ENCODE measurements at regions not wholly inside any gene's neighbourhood (a gene's known extent, or its start where the extent isn't known, plus 50 kb on each side); places are given as distances from the start of the nearest gene placed in this dataset.
"Not testable (repeated sequence)": the region's sequence is repeated elsewhere in the genome, so short reads cannot be mapped to it uniquely, and the experiment has no call there.

GRCh38 chr5:72760259-72760658 lies 56.2 kb upstream of the TNPO1 start:
- no peak for DNase-seq (ENCODE audit: low read depth in 3 of 3, low spot score in 2 of 3)

- no peak for DNase-seq (ENCODE audit: low read depth in 3 of 3, low spot score in 2 of 3)
Measured at GRCh38 chr5:72752909-72753308, 63.6 kb upstream of the TNPO1 start.

- DNase-seq (ENCODE audit: low read depth in 3 of 3, low spot score in 2 of 3), result no peak
Measured at GRCh38 chr5:72749362-72749997, 67.0 kb upstream of the TNPO1 start.

GRCh38 chr5:72747826-72748225 lies 68.6 kb upstream of the TNPO1 start:
- DNase-seq (ENCODE audit: low read depth in 3 of 3, low spot score in 2 of 3), result no peak

GRCh38 chr5:72746736-72747135 lies 69.7 kb upstream of the TNPO1 start:
- no peak for DNase-seq (ENCODE audit: low read depth in 3 of 3, low spot score in 2 of 3)

- no peak for DNase-seq (ENCODE audit: low read depth in 3 of 3, low spot score in 2 of 3)
Measured at GRCh38 chr5:72744136-72744535, 72.3 kb upstream of the TNPO1 start.

- no peak for DNase-seq (ENCODE audit: low read depth in 3 of 3, low spot score in 2 of 3)
Measured at GRCh38 chr5:72741805-72742204, 74.7 kb upstream of the TNPO1 start.

- no peak for DNase-seq (ENCODE audit: low read depth in 3 of 3, low spot score in 2 of 3)
Measured at GRCh38 chr5:72733810-72734209, 82.7 kb upstream of the TNPO1 start.

GRCh38 chr5:72723581-72723980 lies 92.9 kb upstream of the TNPO1 start:
- no peak for DNase-seq (ENCODE audit: low read depth in 3 of 3, low spot score in 2 of 3)

- DNase-seq (ENCODE audit: low read depth in 3 of 3, low spot score in 2 of 3), result no peak
Measured at GRCh38 chr5:72722792-72723452, 93.5 kb upstream of the TNPO1 start.

- no peak for DNase-seq (ENCODE audit: low read depth in 3 of 3, low spot score in 2 of 3)
Measured at GRCh38 chr5:72721844-72722243, 94.6 kb upstream of the TNPO1 start.

GRCh38 chr5:72720205-72720604 lies 96.3 kb upstream of the TNPO1 start:
- no peak for DNase-seq (ENCODE audit: low read depth in 3 of 3, low spot score in 2 of 3)

GRCh38 chr5:72711351-72711750 lies 105.1 kb upstream of the TNPO1 start:
- DNase-seq (ENCODE audit: low read depth in 3 of 3, low spot score in 2 of 3), result no peak

GRCh38 chr5:72709341-72709740 lies 107.1 kb upstream of the TNPO1 start:
- no peak for DNase-seq (ENCODE audit: low read depth in 3 of 3, low spot score in 2 of 3)

GRCh38 chr5:72705178-72705577 lies 111.3 kb upstream of the TNPO1 start:
- no peak for DNase-seq (ENCODE audit: low read depth in 3 of 3, low spot score in 2 of 3)

GRCh38 chr5:72703876-72704275 lies 112.6 kb upstream of the TNPO1 start:
- DNase-seq (ENCODE audit: low read depth in 3 of 3, low spot score in 2 of 3), result no peak

GRCh38 chr5:72702881-72703434 lies 113.5 kb upstream of the TNPO1 start:
- DNase-seq (ENCODE audit: low read depth in 3 of 3, low spot score in 2 of 3), result no peak

GRCh38 chr5:72702105-72702504 lies 114.4 kb upstream of the TNPO1 start:
- not testable (repeated sequence) for DNase-seq (ENCODE audit: low read depth in 3 of 3, low spot score in 2 of 3)

- DNase-seq (ENCODE audit: low read depth in 3 of 3, low spot score in 2 of 3), result no peak
Measured at GRCh38 chr5:72698481-72698880, 118.0 kb upstream of the TNPO1 start.

- no peak for DNase-seq (ENCODE audit: low read depth in 3 of 3, low spot score in 2 of 3)
Measured at GRCh38 chr5:72697622-72698021, 118.8 kb upstream of the TNPO1 start.

- DNase-seq (ENCODE audit: low read depth in 3 of 3, low spot score in 2 of 3), result no peak
Measured at GRCh38 chr5:72695659-72696058, 120.8 kb upstream of the TNPO1 start.

GRCh38 chr5:72694856-72695255 lies 121.6 kb upstream of the TNPO1 start:
- DNase-seq (ENCODE audit: low read depth in 3 of 3, low spot score in 2 of 3), result no peak

All from right renal cortex interstitium (tissue), 3 donors.